Heart left ventricle (tissue), 13 donors: ENCODE measurements at regions not wholly inside any gene's neighbourhood (a gene's known extent, or its start where the extent isn't known, plus 50 kb on each side); places are given as distances from the start of the nearest gene placed in this dataset.

Experiments used
- CTCF ChIP-seq, 12 donors: fragments of 200-600 bp; sonication (generic) in 4 of 12; IDR thresholded peaks; one replicate each; pipeline versions ENCODE4 v1.5.0 to v1.8.0; 2018 to 2022; ENCODE audit warnings: antibody characterized with exemption in 12 of 12, mild to moderate bottlenecking in 5 of 12
- POLR2A ChIP-seq, 2 donors: fragments of 450-650 bp; IDR thresholded peaks; one replicate each; pipeline ENCODE4 v1.6.1; 2017; ENCODE audit warnings: antibody characterized with exemption in 2 of 2, mild to moderate bottlenecking in 2 of 2, moderate library complexity in 2 of 2
- donor health status: ischemic (EF 13 %, LVEDD 7.1; RV severe dilation, severe dysfunction).
- donor health status: DM: no; HTN: yes; CAD: no.
- donor health status: DM: no; HTN: no; CAD: no.
- donor health status: ischemic (EF 25% LVEDD 6.9; RV normal size, moderate dysfunction).
- donor health status: ischemic (EF 25% LVEDD 5.7; RV mildly dilated, moderate dysfunction).
- donor health status: ischemic (EF 35%, LVEDD 5.7; RV mildly dilated, moderate dysfunction).
- donor health status: nonischemic (EF 11% LVEDD 7.7; RV severe dilation, severe dysfunction).
- donor health status: DM: yes; HTN: yes; CAD: no.
- donor health status: PGD.
- donor health status: ischemic (EF 29% LVEDD 5.4; RV normal size, mild dysfunction).
- donor health status: nonischemic (EF 23%, LVEDD 6.1; RV moderate dilation, normal function).

GRCh38 chr3:72050771-72051170, 265.8 kb upstream of the PROK2 start:
- TF ChIP-seq POLR2A (IDR thresholded peaks at IDR 0.05) (no peak), CTCF (IDR thresholded peaks at IDR 0.05) (no peak)
